ENCODE measurements at regions not wholly inside any gene's neighbourhood (a gene's known extent, or its start where the extent isn't known, plus 50 kb on each side); places are given as distances from the start of the nearest gene placed in this dataset.

DNA sequence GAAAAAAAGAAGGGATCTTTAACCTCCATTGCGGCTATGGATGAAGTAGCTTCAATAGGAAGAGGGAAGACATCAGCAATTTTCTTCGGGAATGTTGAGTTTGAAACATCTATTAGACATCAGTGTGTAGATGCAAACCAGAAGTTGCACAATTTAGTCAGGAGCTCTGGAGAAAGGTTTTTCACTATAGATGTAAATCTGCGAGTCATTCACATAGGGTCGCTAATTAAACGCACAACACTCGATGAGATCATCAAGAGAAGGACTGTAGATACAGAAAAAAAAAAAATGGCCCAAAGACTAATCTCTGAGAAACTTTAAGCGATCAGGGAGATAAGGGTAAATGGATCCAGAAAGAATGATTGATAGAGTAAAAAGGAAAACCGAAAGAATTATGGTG, 61.7 kb upstream of the TES start:
- no peak for DNase-seq

DNA sequence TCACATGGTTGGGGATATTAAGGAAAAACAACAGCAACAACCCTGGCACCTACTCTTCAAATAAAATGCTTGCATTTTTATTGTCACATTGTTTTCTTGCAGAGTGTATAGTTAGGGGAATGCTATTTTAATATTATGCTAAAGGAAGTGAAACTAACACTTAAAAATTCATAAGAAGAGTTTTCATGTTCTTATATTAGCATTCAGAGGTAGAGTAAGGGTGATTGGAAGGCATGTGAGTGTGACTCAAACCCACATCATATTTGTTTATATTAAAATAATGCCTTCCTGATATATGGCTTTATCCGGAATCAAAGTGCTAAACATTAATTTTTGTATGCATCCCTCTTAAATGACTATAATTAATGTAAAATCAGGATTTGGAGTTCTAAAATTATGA, 59.8 kb upstream of the TES start:
- DNase-seq, result no peak

DNA sequence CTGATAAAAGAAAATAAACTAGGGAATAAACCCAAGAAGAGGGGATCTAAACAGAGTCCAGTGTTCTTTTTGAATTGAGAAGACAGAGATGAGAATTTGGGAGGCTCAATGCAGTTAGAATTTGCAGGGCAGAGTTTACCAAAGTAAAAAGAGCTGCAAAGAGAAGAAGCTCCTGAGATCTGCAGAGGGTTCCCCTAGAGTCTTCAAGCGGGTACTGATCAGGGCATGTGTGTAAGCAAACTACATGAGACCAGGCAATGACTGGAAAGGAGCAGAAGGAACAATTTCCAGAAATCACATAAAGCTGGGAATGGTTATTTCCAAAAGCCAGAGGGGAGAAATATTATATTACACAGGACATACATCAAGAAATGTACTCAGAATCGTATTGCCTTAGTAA, 58.1 kb upstream of the TES start:
- DNase-seq, result no peak

DNA sequence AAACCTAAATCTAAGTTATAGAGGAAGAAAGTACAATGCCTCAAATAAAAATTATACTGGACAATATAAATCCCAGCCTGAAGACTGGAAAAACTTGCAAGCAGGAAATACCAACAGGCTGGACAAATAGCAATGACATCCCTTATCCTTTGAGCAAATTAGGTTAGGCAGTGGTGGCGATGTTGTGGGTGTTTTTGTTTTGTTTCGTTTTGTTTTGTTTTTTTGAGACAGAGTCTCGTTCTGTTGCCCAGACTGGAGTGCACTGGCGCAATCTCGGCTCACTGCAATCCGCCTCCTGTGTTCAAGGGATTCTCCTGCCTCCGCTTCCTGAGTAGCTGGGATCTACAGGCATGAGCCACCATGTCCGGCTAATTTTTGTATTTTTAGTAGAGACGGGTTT, 57.3 kb upstream of the TES start:
- no peak for DNase-seq

DNA sequence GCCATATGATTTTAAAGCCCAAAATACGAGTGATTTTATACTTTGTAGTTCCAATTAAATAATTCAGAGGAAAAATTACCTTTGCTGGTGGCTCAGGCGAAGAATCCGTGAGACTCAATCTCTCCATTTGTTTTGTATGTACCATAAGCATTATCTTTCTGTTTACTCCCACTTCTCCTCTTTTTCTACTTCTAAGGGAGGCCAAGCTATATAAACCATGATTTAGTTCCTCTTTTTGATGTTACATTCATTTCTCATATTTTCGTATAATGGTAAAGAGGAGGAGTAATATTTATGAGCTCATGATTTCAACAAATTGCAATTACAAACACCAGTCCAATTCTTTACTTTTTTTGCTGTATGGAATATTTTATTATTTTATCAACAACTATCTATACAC, 50.6 kb upstream of the TES start:
- DNase-seq, result no peak
